ENCODE measurements at regions not wholly inside any gene's neighbourhood (a gene's known extent, or its start where the extent isn't known, plus 50 kb on each side); places are given as distances from the start of the nearest gene placed in this dataset.

DNA sequence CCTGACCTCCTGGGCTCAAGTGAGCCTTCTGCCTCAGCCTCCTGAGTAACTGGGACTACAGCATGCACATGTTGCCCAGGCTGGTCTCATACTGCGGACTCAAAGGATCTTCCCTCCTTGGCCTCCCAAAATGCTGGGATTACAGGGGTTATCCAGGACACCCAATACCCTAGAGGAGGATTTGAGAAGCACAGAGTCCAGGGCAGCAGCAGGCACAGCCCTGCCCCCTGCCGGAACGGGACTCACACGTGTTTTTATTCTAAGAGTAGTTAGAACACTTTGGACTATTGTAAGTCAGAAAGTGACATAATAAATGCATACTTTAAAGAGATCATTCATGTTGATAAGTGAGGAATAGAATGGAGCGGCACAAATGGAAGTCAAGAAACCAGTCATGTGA, 80.2 kb downstream of the C6orf118 start:
- Mint-ChIP-seq H3K36me3 (ENCODE audit: low read depth) (no peaks in the 10 kb centered on the region), H3K9me3 (ENCODE audit: low read depth) (no peaks in the 10 kb centered on the region), H3K4me1 (ENCODE audit: low read depth) (peaks cover 12% of the 10 kb centered on the region), H3K27me3 (ENCODE audit: low read depth) (peaks cover 2% of the 10 kb centered on the region), H3K27ac (ENCODE audit: unreplicated experiment) (no peak overlapping the region), H3K4me3 (ENCODE audit: unreplicated experiment) (no peak overlapping the region)
- TF ChIP-seq, protein P1, sequence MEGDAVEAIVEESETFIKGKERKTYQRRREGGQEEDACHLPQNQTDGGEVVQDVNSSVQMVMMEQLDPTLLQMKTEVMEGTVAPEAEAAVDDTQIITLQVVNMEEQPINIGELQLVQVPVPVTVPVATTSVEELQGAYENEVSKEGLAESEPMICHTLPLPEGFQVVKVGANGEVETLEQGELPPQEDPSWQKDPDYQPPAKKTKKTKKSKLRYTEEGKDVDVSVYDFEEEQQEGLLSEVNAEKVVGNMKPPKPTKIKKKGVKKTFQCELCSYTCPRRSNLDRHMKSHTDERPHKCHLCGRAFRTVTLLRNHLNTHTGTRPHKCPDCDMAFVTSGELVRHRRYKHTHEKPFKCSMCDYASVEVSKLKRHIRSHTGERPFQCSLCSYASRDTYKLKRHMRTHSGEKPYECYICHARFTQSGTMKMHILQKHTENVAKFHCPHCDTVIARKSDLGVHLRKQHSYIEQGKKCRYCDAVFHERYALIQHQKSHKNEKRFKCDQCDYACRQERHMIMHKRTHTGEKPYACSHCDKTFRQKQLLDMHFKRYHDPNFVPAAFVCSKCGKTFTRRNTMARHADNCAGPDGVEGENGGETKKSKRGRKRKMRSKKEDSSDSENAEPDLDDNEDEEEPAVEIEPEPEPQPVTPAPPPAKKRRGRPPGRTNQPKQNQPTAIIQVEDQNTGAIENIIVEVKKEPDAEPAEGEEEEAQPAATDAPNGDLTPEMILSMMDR (IDR thresholded peaks at IDR 0.05): no peak
- no peak for DNase-seq (ENCODE audit: low spot score)

DNA sequence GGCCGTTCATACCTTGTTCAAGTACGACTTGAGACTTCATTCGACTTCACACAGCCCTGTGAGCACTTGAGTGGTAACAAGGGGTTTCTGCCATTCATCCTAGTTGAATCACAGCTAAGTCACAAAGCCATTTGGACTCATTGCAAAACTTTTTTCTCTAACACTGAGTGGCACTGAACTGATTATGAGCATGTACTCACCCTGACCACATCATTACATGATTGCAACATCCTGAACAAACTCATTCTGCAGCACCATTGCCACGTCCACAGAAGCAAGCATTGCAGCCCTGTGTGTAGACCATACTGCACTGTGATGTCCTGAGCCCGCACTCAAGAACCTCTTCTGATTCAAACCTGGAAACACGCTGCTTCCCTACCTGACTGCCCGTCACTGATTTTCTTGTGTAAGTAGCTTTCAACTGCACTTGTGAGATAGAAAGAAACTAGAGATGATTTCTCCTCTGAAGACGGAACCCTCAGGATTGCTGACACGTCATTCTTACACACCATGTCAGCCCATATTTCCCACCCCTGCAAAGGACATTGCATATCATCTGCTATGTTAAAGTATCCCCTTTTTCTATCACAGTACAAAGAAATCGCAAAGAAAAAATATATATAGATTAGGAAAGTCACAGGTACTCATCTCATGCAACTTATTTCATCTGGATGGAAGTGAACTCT, 81.6 kb downstream of the C6orf118 start:
- peaks cover 2% of the 10 kb centered on the region for H3K27me3 Mint-ChIP-seq (ENCODE audit: low read depth)
- H3K27ac Mint-ChIP-seq (ENCODE audit: unreplicated experiment): no peak overlapping the region
- H3K9me3 Mint-ChIP-seq (ENCODE audit: low read depth): peaks cover 2% of the 10 kb centered on the region
- H3K4me1 Mint-ChIP-seq (ENCODE audit: low read depth): peaks cover 12% of the 10 kb centered on the region
- H3K36me3 Mint-ChIP-seq (ENCODE audit: low read depth): no peaks in the 10 kb centered on the region
- H3K4me3 Mint-ChIP-seq (ENCODE audit: unreplicated experiment): no peak overlapping the region
- TF ChIP-seq, protein P1 (IDR thresholded peaks at IDR 0.05): no peak
- DNase-seq (ENCODE audit: low spot score): no peak

DNA sequence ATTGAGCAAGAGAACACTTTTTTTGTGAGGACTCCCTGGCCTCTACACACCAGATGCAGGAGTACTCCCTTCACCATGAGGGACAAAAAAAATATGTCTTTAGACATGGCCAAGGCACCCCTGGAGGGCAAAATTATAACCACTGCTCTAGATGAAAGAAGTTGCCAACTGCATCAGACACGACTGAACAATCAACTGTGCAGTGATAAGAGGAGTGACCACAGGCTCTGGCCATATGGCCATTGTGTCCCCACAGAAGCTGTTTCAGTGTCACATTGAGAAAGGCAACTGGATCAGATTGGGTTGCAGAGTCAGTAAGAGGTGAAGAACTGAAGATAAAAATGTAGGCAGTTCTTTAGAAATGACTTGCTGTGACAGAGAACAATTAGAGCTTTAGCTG, 85.7 kb downstream of the C6orf118 start:
- Mint-ChIP-seq H3K9me3 (ENCODE audit: low read depth) (peaks cover 6% of the 10 kb centered on the region), H3K4me1 (ENCODE audit: low read depth) (peaks cover 7% of the 10 kb centered on the region), H3K4me3 (ENCODE audit: unreplicated experiment) (no peak overlapping the region), H3K27me3 (ENCODE audit: low read depth) (peaks cover 3% of the 10 kb centered on the region), H3K36me3 (ENCODE audit: low read depth) (no peaks in the 10 kb centered on the region), H3K27ac (ENCODE audit: unreplicated experiment) (no peak overlapping the region)
- TF ChIP-seq, protein P1 (IDR thresholded peaks at IDR 0.05): no peak
- DNase-seq (ENCODE audit: low spot score): no peak

DNA sequence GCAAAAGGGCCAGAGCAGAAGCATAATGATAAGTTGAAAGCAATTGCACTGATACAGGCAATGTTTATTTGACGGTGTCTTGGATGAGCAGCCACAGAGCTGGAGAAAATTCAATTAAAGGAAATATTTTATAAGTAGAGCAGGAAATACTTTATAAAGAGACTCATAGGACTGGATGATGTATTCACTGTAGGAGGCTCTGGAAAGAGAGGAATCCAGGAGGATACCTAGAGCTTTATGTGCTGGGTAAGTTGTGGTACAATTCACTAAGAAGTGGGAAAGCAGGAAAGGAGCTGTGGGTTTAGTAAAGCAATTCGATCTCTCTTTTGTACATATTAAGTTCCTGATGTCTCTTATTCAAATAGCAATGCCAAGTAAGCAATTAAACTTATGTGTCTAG, 86.3 kb downstream of the C6orf118 start:
- H3K36me3 Mint-ChIP-seq (ENCODE audit: low read depth): no peaks in the 10 kb centered on the region
- H3K9me3 Mint-ChIP-seq (ENCODE audit: low read depth): peaks cover 6% of the 10 kb centered on the region
- peaks cover 3% of the 10 kb centered on the region for H3K27me3 Mint-ChIP-seq (ENCODE audit: low read depth)
- H3K4me1 Mint-ChIP-seq (ENCODE audit: low read depth): peaks cover 7% of the 10 kb centered on the region
- no peak overlapping the region for H3K27ac Mint-ChIP-seq (ENCODE audit: unreplicated experiment)
- H3K4me3 Mint-ChIP-seq (ENCODE audit: unreplicated experiment): no peak overlapping the region
- DNase-seq (ENCODE audit: low spot score): no peak
- TF ChIP-seq, protein P1 (IDR thresholded peaks at IDR 0.05): no peak

DNA sequence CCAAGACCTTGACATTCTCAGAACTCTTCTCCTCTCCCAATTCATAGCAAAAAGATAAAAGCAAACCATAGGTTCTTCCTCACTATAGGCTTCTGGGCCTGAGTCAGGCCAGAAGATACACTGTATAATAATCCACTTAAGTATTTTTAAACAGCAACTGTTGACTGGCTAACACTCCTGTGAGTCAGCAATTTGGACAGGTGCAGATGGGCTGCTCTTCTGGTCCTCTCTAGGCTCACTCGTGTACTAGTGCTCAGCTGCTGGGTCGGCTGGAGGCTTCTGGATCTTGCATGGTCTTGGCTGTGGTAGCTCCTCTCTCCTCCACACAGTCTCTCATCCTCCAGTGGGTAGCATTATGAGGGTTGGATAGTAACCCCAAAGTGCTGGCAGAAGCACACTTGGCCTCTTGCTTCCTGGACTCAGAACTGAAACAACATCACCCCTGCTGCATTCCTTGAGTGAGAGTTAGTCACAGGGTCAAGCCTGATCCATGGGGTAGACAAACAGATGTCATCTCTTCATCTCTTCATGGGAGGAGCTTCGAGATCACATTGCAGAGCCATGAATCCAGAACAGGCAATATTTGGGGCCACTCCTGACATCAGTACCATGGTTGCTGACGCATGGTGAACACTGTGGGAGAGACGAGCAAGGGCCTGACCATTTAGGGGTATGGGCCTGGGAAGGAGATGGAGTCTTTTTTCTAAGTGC, 86.9 kb downstream of the C6orf118 start:
- H3K27me3 Mint-ChIP-seq (ENCODE audit: low read depth): peaks cover 1% of the 10 kb centered on the region
- DNase-seq (ENCODE audit: low spot score): no peak
- H3K27ac Mint-ChIP-seq (ENCODE audit: unreplicated experiment): no peak overlapping the region
- peaks cover 7% of the 10 kb centered on the region for H3K4me1 Mint-ChIP-seq (ENCODE audit: low read depth)
- H3K9me3 Mint-ChIP-seq (ENCODE audit: low read depth): peaks cover 6% of the 10 kb centered on the region
- TF ChIP-seq, protein P1 (IDR thresholded peaks at IDR 0.05): no peak
- H3K4me3 Mint-ChIP-seq (ENCODE audit: unreplicated experiment): no peak overlapping the region
- no peaks in the 10 kb centered on the region for H3K36me3 Mint-ChIP-seq (ENCODE audit: low read depth)
